H9 (cell line): ENCODE measurements at regions not wholly inside any gene's neighbourhood (a gene's known extent, or its start where the extent isn't known, plus 50 kb on each side); places are given as distances from the start of the nearest gene placed in this dataset.

Experiments
- DNase-seq: peaks from one replicate; pipeline ENCODE4 v3.0.0-alpha.2; 2017
- H2AFZ ChIP-seq: one replicate; pipeline ENCODE4 v1.6.1; 2013; ENCODE audit warnings: mild to moderate bottlenecking, low read length, control low read depth, moderate library complexity
- H2AK5ac ChIP-seq: 2 replicates; pipeline ENCODE4 v1.6.1; 2013; ENCODE audit warnings: low read length, control low read depth, mixed read lengths; ENCODE audit not compliant: insufficient read length
- H2BK120ac ChIP-seq: one replicate; pipeline ENCODE4 v1.6.1; 2013; ENCODE audit warnings: low read depth, mild to moderate bottlenecking, low read length, control low read depth, inconsistent platforms; ENCODE audit not compliant: poor library complexity, severe bottlenecking
- H2BK12ac ChIP-seq: 2 replicates; pipeline ENCODE4 v1.6.1; 2013; ENCODE audit warnings: low read length, control low read depth, mixed read lengths, low read depth; ENCODE audit not compliant: insufficient read length
- H2BK15ac ChIP-seq: 2 replicates; pipeline ENCODE4 v1.6.1; 2013; ENCODE audit warnings: low read depth, low read length, control low read depth
- H2BK20ac ChIP-seq: one replicate; pipeline ENCODE4 v1.6.1; 2013; ENCODE audit warnings: low read depth, mild to moderate bottlenecking, low read length, control low read depth, inconsistent platforms; ENCODE audit not compliant: poor library complexity, severe bottlenecking
- H2BK5ac ChIP-seq: 2 replicates; pipeline ENCODE4 v1.6.1; 2013; ENCODE audit warnings: low read length, control low read depth, mixed read lengths; ENCODE audit not compliant: insufficient read length
- H3K14ac ChIP-seq: 2 replicates; pipeline ENCODE4 v1.6.1; 2013; ENCODE audit warnings: low read length, control low read depth; ENCODE audit not compliant: insufficient read depth
- H3K18ac ChIP-seq: 2 replicates; pipeline ENCODE4 v1.6.1; 2013; ENCODE audit warnings: low read depth, mild to moderate bottlenecking, mixed read lengths, low read length, control low read depth; ENCODE audit not compliant: insufficient read length
- H3K23ac ChIP-seq: 2 replicates; pipeline ENCODE4 v1.6.1; 2013; ENCODE audit warnings: low read length, control low read depth, mixed read lengths, low read depth; ENCODE audit not compliant: insufficient read length
- H3K23me2 ChIP-seq: 2 replicates; pipeline ENCODE4 v1.6.1; 2013; ENCODE audit warnings: low read depth, mild to moderate bottlenecking, mixed read lengths, low read length, control low read depth; ENCODE audit not compliant: insufficient read length, poor library complexity, severe bottlenecking
- H3K27ac ChIP-seq: 2 replicates; pipeline ENCODE4 v1.5.1; 2013; ENCODE audit warnings: low read length, control low read depth, mixed read lengths, low read depth; ENCODE audit not compliant: insufficient read length
- H3K27me3 ChIP-seq: 2 replicates; pipeline ENCODE4 v1.6.1; 2013; ENCODE audit warnings: low read length, control low read depth, inconsistent platforms; ENCODE audit not compliant: insufficient read depth
- H3K4ac ChIP-seq: 2 replicates; pipeline ENCODE4 v1.6.1; 2013; ENCODE audit warnings: low read depth, mild to moderate bottlenecking, control low read depth, inconsistent platforms, low read length, moderate library complexity
- H3K4me1 ChIP-seq: 2 replicates; pipeline ENCODE4 v1.6.1; 2013; ENCODE audit warnings: low read length, control low read depth, inconsistent platforms; ENCODE audit not compliant: insufficient read depth
- H3K4me2 ChIP-seq: 2 replicates; pipeline ENCODE4 v1.6.1; 2013; ENCODE audit warnings: low read length, control low read depth, mixed read lengths; ENCODE audit not compliant: insufficient read length, insufficient read depth
- H3K56ac ChIP-seq: 2 replicates; pipeline ENCODE4 v1.6.1; 2013; ENCODE audit warnings: low read depth, mild to moderate bottlenecking, mixed read lengths, low read length, control low read depth; ENCODE audit not compliant: insufficient read length
- H3K79me1 ChIP-seq: 2 replicates; pipeline ENCODE4 v1.6.1; 2013; ENCODE audit warnings: low read depth, mild to moderate bottlenecking, moderate library complexity, low read length, control low read depth, inconsistent platforms; ENCODE audit not compliant: insufficient read depth, poor library complexity, severe bottlenecking
- H3K79me2 ChIP-seq: 2 replicates; pipeline ENCODE4 v1.6.1; 2013; ENCODE audit warnings: low read length, control low read depth, inconsistent platforms; ENCODE audit not compliant: insufficient read depth
- H3K9ac ChIP-seq: 2 replicates; pipeline ENCODE4 v1.6.1; 2013; ENCODE audit warnings: low read length, control low read depth, mixed read lengths; ENCODE audit not compliant: insufficient read length; ENCODE audit errors: extremely low read depth
- H3K9me3 ChIP-seq: one replicate; pipeline ENCODE4 v1.6.1; 2013; ENCODE audit warnings: low read depth, low read length, inconsistent platforms; ENCODE audit not compliant: control insufficient read depth
- H3T11ph ChIP-seq: one replicate; pipeline ENCODE4 v1.6.1; 2013; ENCODE audit warnings: mild to moderate bottlenecking, low read length, control low read depth, inconsistent platforms
- H4K20me1 ChIP-seq: one replicate; pipeline ENCODE4 v1.6.1; 2013; ENCODE audit not compliant: control insufficient read depth, insufficient read length, insufficient read depth
- H4K5ac ChIP-seq: 2 replicates; pipeline ENCODE4 v1.6.1; 2013; ENCODE audit warnings: low read depth, mild to moderate bottlenecking, mixed read lengths, low read length, control low read depth; ENCODE audit not compliant: insufficient read length
- H4K8ac ChIP-seq: replicated peaks from 2 replicates; pipeline ENCODE4 v1.6.1; 2013; ENCODE audit warnings: low read length, control low read depth, mixed read lengths, low read depth; ENCODE audit not compliant: insufficient read length
- H4K91ac ChIP-seq: 2 replicates; pipeline ENCODE4 v1.6.1; 2013; ENCODE audit warnings: low read depth, mild to moderate bottlenecking, moderate library complexity, mixed read lengths, low read length, control low read depth; ENCODE audit not compliant: insufficient read length
- H3K27ac Mint-ChIP-seq, 3 experiments: 2 replicates in 2 of 3; 3 replicates in 1 of 3; pipeline ENCODE4 v1.8.0; 2020 to 2021; ENCODE audit warnings: mixed read lengths in 3 of 3, mild to moderate bottlenecking in 1 of 3, moderate library complexity in 1 of 3
- H3K27me3 Mint-ChIP-seq: 2 replicates; pipeline ENCODE4 v1.8.0; 2021; ENCODE audit warnings: low read depth, mild to moderate bottlenecking, moderate library complexity, mixed read lengths
- H3K36me3 Mint-ChIP-seq, 3 experiments: 2 replicates in 2 of 3; 3 replicates in 1 of 3; pipeline ENCODE4 v1.8.0; 2020 to 2021; ENCODE audit warnings: low read depth in 3 of 3, mixed read lengths in 3 of 3; ENCODE audit not compliant: insufficient read depth in 1 of 3
- H3K4me1 Mint-ChIP-seq, 2 experiments: 2 replicates each; pipeline ENCODE4 v1.8.0; 2020; ENCODE audit warnings: mixed read lengths in 2 of 2
- H3K4me3 Mint-ChIP-seq, 2 experiments: 2 replicates in 1 of 2; 3 replicates in 1 of 2; pipeline ENCODE4 v1.8.0; 2020 to 2021; ENCODE audit warnings: mild to moderate bottlenecking in 2 of 2, mixed read lengths in 2 of 2, moderate library complexity in 1 of 2
- H3K9me3 Mint-ChIP-seq, 2 experiments: 2 replicates in 1 of 2; 3 replicates in 1 of 2; pipeline ENCODE4 v1.8.0; 2020; ENCODE audit warnings: mild to moderate bottlenecking in 2 of 2, mixed read lengths in 2 of 2, moderate library complexity in 1 of 2
- CTCF ChIP-seq: fragments of 200-600 bp; sonication (generic); conservative IDR thresholded peaks from 3 replicates; pipeline ENCODE4 v1.8.0; 2021; ENCODE audit warnings: antibody characterized with exemption, mild to moderate bottlenecking
- WGBS: extraction: QIAGEN DNeasy Blood & Tissue Kit; methylation state at CpG from one replicate; pipeline ENCODE4 v1.1.7; 2013; ENCODE audit warnings: missing lambda C conversion rate, low lambda C conversion rate, mixed read lengths; ENCODE audit not compliant: insufficient read length; ENCODE audit errors: extremely low coverage; 5-methylcytosine and 5-hydroxymethylcytosine counted together

- Histone ChIP-seq H3K23ac (no peak overlapping the region), H3K9me3 (no peaks in the 10 kb centered on the region), H3K56ac (no peak overlapping the region), H4K8ac (no peak overlapping the region), H2BK15ac (no peak overlapping the region), H3K4me1 (no peaks in the 10 kb centered on the region), H2BK20ac (no peak overlapping the region), H3K4me2 (no peak overlapping the region), H3K9ac (no peak overlapping the region), H3K18ac (no peak overlapping the region), H3K79me1 (no peaks in the 10 kb centered on the region), H3K27me3 (no peaks in the 10 kb centered on the region), H3K4ac (no peak overlapping the region), H3K27ac (no peak overlapping the region), H4K5ac (no peak overlapping the region), H2BK5ac (no peak overlapping the region), H2BK120ac (no peak overlapping the region), H4K91ac (no peak overlapping the region), H4K20me1 (no peaks in the 10 kb centered on the region), H3K79me2 (no peaks in the 10 kb centered on the region), H3K14ac (no peak overlapping the region), H3K23me2 (no peaks in the 10 kb centered on the region), H2AK5ac (no peak overlapping the region), H2BK12ac (no peak overlapping the region), H2AFZ (no peak overlapping the region), H3T11ph (no peak overlapping the region)
- no CpG with 5 or more reads among the region's 2 CpGs for WGBS
- no peak for TF ChIP-seq CTCF
- DNase-seq, result no peak
- Mint-ChIP-seq H3K27ac (no peak overlapping the region), H3K4me3 (no peak overlapping the region), H3K9me3 (peaks cover 3 to 10% of the 10 kb centered on the region in 2 experiments; a peak in 4 of 5 replicates), H3K4me1 (no peaks in the 10 kb centered on the region), H3K27me3 (no peaks in the 10 kb centered on the region), H3K36me3 (no peaks in the 10 kb centered on the region; a peak in 1 of 7 replicates)
These were observed 360.6 kb downstream of the PLK2 start for GRCh38 chr5:58099257-58099656.
